ENCODE measurements at regions not wholly inside any gene's neighbourhood (a gene's known extent, or its start where the extent isn't known, plus 50 kb on each side); places are given as distances from the start of the nearest gene placed in this dataset.
A peak's percentile ranks its signal among the peaks of the same experiment; 100 is the strongest.

- peak in 1 of 2 donors; percentile 39 for DNase-seq (ENCODE audit: low read depth in 2 of 2)
Measured at GRCh38 chr7:50209461-50210135, 94.9 kb upstream of the IKZF1 start.

- no peak for DNase-seq (ENCODE audit: low read depth in 2 of 2)
Measured at GRCh38 chr7:50208378-50208982, 96.0 kb upstream of the IKZF1 start.

GRCh38 chr7:50207686-50208255, 96.7 kb upstream of the IKZF1 start:
- DNase-seq (ENCODE audit: low read depth in 2 of 2) = no peak

- DNase-seq (ENCODE audit: low read depth in 2 of 2) = no peak
Measured at GRCh38 chr7:50207251-50207564, 97.3 kb upstream of the IKZF1 start.

GRCh38 chr7:50206453-50207250, 97.9 kb upstream of the IKZF1 start:
- peak; percentile 59 to 68 for DNase-seq (ENCODE audit: low read depth in 2 of 2)

- DNase-seq (ENCODE audit: low read depth in 2 of 2) = no peak
Measured at GRCh38 chr7:50205011-50205410, 99.5 kb upstream of the IKZF1 start.

GRCh38 chr7:50204581-50204980, 99.9 kb upstream of the IKZF1 start:
- no peak for DNase-seq (ENCODE audit: low read depth in 2 of 2)

GRCh38 chr7:50203521-50203920, 101.0 kb upstream of the IKZF1 start:
- DNase-seq (ENCODE audit: low read depth in 2 of 2) = no peak

GRCh38 chr7:50202052-50202555, 102.4 kb upstream of the IKZF1 start:
- no peak for DNase-seq (ENCODE audit: low read depth in 2 of 2)

GRCh38 chr7:50199824-50200223, 104.7 kb upstream of the IKZF1 start:
- no peak for DNase-seq (ENCODE audit: low read depth in 2 of 2)

- DNase-seq (ENCODE audit: low read depth in 2 of 2) = peak in 1 of 2 donors; percentile 60
Measured at GRCh38 chr7:50197549-50197948, 104.5 kb upstream of the ZPBP start.

GRCh38 chr7:50196719-50197118, 103.7 kb upstream of the ZPBP start:
- no peak for DNase-seq (ENCODE audit: low read depth in 2 of 2)

- no peak for DNase-seq (ENCODE audit: low read depth in 2 of 2)
Measured at GRCh38 chr7:50190776-50191175, 97.7 kb upstream of the ZPBP start.

- DNase-seq (ENCODE audit: low read depth in 2 of 2) = no peak
Measured at GRCh38 chr7:50189371-50189770, 96.3 kb upstream of the ZPBP start.

- no peak for DNase-seq (ENCODE audit: low read depth in 2 of 2)
Measured at GRCh38 chr7:50185951-50186682, 93.1 kb upstream of the ZPBP start.

- DNase-seq (ENCODE audit: low read depth in 2 of 2) = no peak
Measured at GRCh38 chr7:50185208-50185607, 92.2 kb upstream of the ZPBP start.

GRCh38 chr7:50184271-50184990, 91.4 kb upstream of the ZPBP start:
- no peak for DNase-seq (ENCODE audit: low read depth in 2 of 2)

GRCh38 chr7:50182759-50183158, 89.7 kb upstream of the ZPBP start:
- no peak for DNase-seq (ENCODE audit: low read depth in 2 of 2)

- DNase-seq (ENCODE audit: low read depth in 2 of 2) = no peak
Measured at GRCh38 chr7:50181081-50181480, 88.0 kb upstream of the ZPBP start.

- no peak for DNase-seq (ENCODE audit: low read depth in 2 of 2)
Measured at GRCh38 chr7:50178166-50178565, 85.1 kb upstream of the ZPBP start.

GRCh38 chr7:50174948-50175347, 81.9 kb upstream of the ZPBP start:
- DNase-seq (ENCODE audit: low read depth in 2 of 2) = no peak

Measured in activated CD8-positive, alpha-beta memory T cell treated with anti-CD3 and anti-CD28 coated beads for 4 hours (primary cell).